GM21619 (cell line): ENCODE measurements at regions not wholly inside any gene's neighbourhood (a gene's known extent, or its start where the extent isn't known, plus 50 kb on each side); places are given as distances from the start of the nearest gene placed in this dataset.
"Not testable (repeated sequence)": the region's sequence is repeated elsewhere in the genome, so short reads cannot be mapped to it uniquely, and the experiment has no call there.

Experiments used
- ATAC-seq: cut with Tn5 transposase; IDR thresholded peaks from one replicate; pipeline ENCODE4 v1.9.1; 2021; ENCODE audit not compliant: unreplicated experiment

- ATAC-seq, result not testable (repeated sequence)
These were observed 75.1 kb downstream of the KBTBD2 start for GRCh38 chr7:32816409-32816948.

GRCh38 chr7:32814779-32815178 lies 76.8 kb downstream of the KBTBD2 start:
- not testable (repeated sequence) for ATAC-seq

DNA sequence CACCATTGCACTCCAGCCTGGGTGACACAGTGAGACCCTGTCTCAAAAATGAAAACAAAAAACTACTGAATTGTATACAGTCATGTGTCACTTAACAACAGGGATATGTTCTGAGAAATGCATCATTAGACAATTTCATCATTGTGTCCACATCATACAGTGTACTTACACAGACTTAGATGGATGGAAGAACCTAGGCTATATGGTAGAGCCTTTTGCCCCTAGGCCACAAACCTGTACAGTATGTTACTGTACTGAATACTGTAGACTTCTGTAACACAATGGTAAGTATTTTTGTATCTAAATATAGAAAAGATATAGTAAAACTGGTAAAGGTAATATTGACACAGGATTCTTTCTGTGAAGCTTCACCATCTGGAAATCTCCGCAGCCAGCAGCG lies 81.7 kb downstream of the KBTBD2 start:
- ATAC-seq, result no peak

DNA sequence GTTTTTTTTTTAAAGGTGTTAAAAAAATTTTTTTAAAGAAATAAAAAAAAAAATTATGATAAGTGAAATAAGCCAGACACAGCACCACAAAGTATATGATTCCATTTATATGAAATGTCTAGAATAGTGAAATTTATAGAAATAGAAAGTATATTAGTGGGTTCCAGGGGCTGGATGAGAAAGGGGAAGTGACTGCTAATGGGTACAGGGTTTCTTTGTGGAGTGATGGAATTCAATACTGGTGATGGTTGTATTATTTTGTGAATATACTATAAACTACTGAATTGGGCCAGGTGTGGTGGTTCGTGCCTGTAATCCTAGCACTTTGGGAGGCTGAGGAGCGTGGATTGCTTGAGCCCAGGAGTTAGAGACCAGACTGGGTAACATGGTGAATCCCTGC lies 82.2 kb downstream of the KBTBD2 start:
- no peak for ATAC-seq

DNA sequence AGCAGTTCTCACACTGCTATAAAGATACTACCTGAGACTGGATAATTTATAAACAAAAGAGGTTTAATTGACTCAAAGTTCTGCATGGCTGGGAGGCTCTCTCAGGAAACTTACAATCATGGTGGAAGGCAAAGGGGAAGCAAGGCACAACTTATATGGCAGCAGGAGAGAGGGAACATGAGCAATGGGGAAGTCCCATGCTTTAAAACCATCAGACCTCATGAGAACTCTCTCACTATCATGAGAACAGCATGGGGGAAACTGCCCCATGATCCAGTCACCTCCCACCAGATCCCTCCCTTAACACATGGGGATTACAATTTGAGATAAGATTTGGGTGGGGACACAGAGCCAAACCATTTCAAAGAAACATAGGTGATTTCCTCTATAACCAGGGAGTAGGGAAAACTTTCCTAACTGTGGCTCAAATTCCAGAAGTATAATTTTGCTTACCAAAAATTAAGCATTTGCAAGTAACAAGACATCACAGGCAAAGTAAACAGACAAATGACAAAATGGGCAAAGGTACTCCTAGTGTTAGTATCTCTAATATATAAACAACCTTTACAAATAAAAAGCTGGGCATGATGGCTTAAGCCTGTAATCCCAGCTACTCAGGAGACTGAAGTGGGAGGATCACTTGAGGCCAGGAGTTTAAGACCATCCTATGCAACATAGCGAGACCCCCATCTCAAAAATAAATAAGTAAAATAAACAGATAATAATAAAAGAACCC lies 88.0 kb downstream of the KBTBD2 start:
- no peak for ATAC-seq

- no peak for ATAC-seq
These were observed 89.2 kb downstream of the KBTBD2 start for GRCh38 chr7:32802305-32802910.

GRCh38 chr7:32793053-32793452 lies 98.5 kb downstream of the KBTBD2 start:
- ATAC-seq, result not testable (repeated sequence)

DNA sequence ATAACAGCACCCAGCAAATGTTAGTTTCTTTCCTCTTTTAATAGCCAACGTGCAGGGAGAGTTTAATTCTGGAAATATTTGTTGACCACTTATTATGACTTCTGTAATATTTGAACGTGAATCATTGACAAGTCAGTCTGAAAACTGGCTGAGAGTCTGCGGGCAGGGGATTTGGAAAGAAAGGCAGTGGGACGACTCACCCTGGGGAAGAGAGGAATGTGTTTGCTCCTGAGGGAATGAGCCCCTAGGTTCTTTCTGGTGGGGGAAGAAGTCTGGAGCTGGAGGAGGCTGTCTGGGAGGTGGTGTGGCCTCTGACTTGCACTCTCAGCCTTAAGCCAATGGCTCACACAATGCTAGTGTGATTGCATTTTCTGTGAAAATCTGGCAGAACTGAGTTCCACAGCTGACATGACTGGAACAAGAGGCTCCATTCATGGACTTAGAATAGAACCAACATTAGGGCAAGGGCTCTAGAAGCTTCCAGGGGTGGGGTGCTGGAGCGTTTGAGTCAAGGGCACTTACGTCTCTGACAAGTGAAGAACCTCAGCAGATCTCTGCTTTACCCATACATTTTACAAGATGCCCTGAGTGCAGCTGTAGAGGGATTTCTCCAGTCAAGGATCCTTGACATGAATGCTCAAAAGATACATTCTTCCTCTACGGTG lies 100.7 kb downstream of the KBTBD2 start:
- not testable (repeated sequence) for ATAC-seq

DNA sequence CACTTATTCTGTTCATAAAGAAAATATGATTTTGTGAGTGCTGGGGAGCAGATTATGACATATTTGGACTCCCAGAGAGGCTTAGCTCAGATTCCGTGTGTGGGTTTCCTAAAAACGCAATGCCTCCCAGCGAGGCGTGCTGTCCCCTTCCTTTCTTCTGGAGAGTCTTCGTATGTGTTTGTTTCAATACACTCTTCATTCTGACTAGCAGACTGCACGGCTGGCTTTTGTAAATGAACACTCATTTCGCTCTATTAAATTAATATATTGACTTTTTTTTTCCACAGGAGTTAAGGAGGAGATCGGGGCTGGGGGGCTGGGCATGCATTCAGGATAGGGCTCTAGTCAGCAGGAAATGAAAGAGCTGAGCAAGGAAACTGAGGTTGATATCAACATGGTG lies 102.3 kb downstream of the KBTBD2 start:
- not testable (repeated sequence) for ATAC-seq

DNA sequence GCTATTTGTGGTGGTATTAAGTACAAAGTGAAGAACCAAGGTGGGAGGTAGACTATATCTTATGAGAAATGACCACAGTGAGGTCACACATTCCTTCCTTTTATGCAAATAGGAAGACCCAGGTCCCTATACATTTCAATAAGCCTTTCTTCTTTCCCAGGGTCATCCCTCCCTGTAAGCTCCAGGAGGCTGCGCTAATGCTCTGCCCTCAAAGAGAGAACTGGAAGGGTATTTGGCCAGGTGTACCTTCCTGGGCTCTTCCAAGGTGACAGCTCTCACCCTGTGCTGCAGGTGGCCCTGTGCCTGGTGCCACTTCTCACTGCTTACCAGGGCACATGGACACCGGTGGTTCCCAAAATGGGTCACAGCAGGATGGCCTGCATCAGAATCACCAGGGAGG lies 103.4 kb downstream of the KBTBD2 start:
- not testable (repeated sequence) for ATAC-seq

GRCh38 chr7:32785365-32785944 lies 106.1 kb downstream of the KBTBD2 start:
- not testable (repeated sequence) for ATAC-seq

DNA sequence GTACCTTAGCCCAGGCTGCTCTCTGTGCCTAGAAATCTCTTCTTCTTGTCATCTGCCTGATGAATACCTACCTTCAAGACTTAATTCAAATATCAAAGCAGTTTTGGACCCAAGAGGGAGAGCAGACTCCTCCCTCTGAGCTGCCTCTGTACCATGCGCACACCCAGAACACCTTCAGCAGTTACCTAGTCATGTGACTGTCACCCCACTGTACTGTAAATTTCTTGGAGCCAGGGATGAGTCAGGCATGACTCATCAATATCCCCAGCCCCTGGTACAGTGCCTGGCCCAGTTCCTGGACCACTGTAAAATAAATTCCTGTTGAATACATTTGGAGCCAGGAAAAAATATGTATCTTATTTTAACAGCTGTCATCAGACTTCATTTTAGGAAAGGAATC lies 111.7 kb downstream of the KBTBD2 start:
- ATAC-seq, result not testable (repeated sequence)

DNA sequence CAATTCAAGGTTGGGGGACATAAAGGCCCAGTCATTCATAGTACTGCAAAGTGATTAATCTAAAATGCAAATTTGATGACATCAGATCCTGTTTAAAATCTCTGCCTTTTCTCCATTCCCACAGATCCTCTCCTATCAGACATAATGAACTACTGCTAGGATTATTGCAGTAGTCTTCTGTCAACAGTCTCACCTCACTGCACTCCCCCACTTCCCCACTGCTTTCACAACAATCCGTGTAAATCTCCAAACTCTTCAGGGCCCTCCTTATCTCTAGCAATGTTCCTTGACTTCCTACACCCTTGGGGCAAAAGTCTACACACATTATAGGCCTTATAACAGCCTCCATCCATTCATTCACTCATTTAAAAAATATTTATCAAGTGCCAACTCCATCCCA lies 112.4 kb downstream of the KBTBD2 start:
- no peak for ATAC-seq

GRCh38 chr7:32777041-32777666 lies 114.4 kb downstream of the KBTBD2 start:
- ATAC-seq, result not testable (repeated sequence)

DNA sequence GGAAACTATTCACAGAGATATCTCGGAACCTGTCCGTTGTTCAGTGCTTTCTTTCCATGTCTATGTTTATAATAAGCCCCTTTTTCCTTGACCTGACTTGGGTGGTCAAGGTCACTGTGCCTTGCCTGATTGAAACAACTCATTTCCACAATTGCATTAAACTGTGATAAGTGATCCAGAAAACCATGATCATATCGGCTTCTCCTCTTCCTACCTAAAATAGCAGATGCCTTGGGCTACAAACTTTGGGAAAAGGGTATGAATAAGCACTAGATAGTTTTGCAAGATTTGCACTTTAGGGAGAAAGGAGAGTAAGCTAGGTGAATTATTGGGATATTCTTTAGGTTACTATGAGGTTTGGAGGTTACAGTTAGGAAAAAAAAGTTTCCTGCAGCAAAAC lies 115.2 kb downstream of the KBTBD2 start:
- ATAC-seq, result not testable (repeated sequence)

DNA sequence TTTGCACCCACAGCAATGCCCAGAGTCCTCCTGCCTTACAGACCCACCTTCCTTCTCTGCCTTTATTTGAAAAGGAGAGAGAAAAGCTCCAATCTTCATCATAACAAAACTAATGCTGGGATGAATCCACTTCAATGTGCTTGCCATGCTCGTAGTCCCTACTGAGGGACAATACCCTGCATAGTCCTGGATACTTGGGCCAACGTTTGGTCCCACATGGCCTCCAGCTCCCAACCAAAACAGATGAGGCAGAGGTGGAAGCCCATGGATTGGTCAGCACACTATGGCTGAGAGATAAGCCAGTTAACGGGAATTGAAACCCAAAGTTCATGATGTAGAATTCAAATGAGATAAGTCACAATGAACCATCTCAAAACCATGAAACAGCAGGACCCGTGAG lies 115.8 kb downstream of the KBTBD2 start:
- not testable (repeated sequence) for ATAC-seq

- ATAC-seq, result no peak
These were observed 117.0 kb downstream of the KBTBD2 start for GRCh38 chr7:32774541-32774951.

DNA sequence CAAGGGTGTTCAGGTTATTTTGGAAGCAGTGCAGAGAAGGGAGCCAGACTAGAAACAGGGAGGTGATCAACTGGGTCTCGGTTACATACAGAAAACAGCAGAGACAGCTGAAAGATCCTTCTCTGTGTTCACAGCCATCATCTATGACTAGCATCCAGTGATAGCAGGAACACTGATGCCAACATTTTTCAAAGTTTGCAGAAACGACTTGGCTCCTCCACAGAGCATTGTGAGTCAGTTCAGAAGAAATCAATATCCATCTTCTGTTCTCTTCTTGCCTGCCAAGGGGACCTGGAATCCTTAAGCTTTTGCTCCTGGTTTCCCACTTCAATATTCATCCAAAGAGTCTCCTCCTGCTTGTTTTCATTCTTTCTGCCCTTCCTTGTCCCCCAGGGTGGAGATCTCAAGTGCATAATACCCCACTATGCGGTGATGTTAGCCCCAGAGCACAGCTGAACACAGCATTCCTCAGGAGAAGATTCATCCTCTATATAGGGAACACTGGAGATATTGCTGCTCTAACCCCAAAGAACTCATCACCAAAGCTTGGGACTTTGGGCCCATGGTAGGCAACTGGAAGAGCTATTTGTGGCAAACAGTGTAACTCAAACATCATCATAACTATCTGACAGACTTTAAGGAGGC lies 122.6 kb downstream of the KBTBD2 start:
- ATAC-seq, result not testable (repeated sequence)

DNA sequence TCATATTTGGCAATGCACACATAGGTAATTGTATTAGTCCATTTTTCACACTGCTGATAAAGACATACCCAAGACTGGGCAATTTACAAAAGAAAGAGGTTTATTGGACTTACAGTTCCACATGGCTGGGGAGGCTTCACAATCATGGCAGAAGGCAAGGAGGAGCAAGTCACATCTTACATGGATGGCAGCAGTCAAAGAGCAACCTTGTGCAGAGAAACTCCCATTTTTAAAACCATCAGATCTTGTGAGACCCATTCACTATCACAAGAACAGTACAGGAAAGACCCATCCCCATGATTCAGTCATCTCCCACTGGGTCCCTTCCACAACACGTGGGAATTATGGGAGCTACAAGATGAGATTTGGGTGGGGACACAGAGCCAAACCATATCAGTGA lies 123.2 kb downstream of the KBTBD2 start:
- not testable (repeated sequence) for ATAC-seq

GRCh38 chr7:32765649-32766251 lies 125.8 kb downstream of the KBTBD2 start:
- not testable (repeated sequence) for ATAC-seq
